ENCODE measurements at regions not wholly inside any gene's neighbourhood (a gene's known extent, or its start where the extent isn't known, plus 50 kb on each side); places are given as distances from the start of the nearest gene placed in this dataset.

DNA sequence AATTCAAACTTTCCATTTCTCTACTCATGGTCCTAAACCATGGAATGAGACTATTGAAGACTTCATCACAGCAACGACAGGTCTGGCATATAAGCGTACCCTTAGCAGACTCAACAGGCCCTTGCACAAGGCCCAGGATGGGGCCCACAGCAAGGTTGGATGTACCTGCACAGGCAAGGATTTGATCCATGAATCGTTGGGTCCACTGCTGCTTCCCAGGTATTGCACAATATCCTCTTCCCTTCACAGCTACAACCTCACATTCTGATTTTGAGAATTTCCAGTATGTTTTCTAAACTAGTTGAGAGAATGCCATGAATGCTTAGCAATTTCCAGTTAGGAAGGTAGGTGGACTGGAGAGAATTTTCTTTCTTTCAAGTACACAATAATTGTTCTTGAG lies 515.8 kb downstream of the SUCLG1 start:
- H3K9me3 Mint-ChIP-seq, result peaks cover 0 to 3% (median 0%) of the 10 kb centered on the region in 3 donors
- 92% methylated on average over 2 of the region's 3 CpGs for WGBS (ENCODE audit: insufficient coverage)
- DNase-seq (no peak), ATAC-seq (replicated peaks in 1 of 4) (no peak)
- Histone ChIP-seq H3K4me1 (ENCODE audit: control insufficient read depth in 1 of 2, extremely low read depth in 1 of 2, insufficient read depth in 2 of 2, low read length in 2 of 2) (no peaks in the 10 kb centered on the region), H3K36me3 (ENCODE audit: control insufficient read depth in 2 of 2, extremely low read depth in 1 of 2, insufficient read depth in 1 of 2, low read length in 1 of 2) (no peaks in the 10 kb centered on the region), H3K27ac (ENCODE audit: low read length) (no peak overlapping the region), H3K27me3 (replicated peaks in 1 of 2; ENCODE audit: control insufficient read depth in 2 of 2, extremely low read depth in 1 of 2, insufficient read depth in 2 of 2, low read length in 1 of 2) (no peaks in the 10 kb centered on the region), H3K4me3 (ENCODE audit: control insufficient read depth in 1 of 2, extremely low read depth in 1 of 2, low read length in 1 of 2) (no peak overlapping the region), H3K9me3 (no peaks in the 10 kb centered on the region)
- no peak overlapping the region for H3K4me3 Mint-ChIP-seq
- ChIA-PET POLR2A (no interaction called here), CTCF (no interaction called here)
- no peaks in the 10 kb centered on the region for H3K4me1 Mint-ChIP-seq
- H3K27ac Mint-ChIP-seq, result no peak overlapping the region
- peaks cover 4 to 6% of the 10 kb centered on the region in 2 donors for H3K27me3 Mint-ChIP-seq
- no peaks in the 10 kb centered on the region for H3K36me3 Mint-ChIP-seq

DNA sequence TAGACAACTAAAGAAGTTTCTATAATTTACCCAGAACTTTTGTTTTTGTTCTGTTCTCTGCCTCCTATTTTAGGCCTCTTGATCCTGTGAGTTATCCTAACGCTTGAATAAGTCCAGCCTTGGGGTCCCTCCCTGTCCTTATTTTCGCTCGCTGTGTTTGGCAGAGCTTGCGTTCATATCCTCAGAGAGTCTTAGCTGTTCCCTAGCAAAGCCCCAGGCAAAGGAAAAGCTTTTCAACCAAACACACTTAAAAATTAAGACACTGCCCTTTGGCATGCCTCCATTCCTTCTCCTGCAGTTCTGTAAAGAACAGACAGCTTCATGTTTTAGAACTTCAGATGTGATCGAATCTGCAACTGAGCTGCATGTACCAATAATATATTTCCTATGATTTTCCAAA lies 517.2 kb downstream of the SUCLG1 start:
- H3K9me3 ChIP-seq, result no peaks in the 10 kb centered on the region
- no peaks in the 10 kb centered on the region for H3K27me3 ChIP-seq (replicated peaks in 1 of 2; ENCODE audit: control insufficient read depth in 2 of 2, extremely low read depth in 1 of 2, insufficient read depth in 2 of 2, low read length in 1 of 2)
- H3K27me3 Mint-ChIP-seq, result peaks cover 0 to 5% of the 10 kb centered on the region in 2 donors
- WGBS (ENCODE audit: insufficient coverage), result 93% methylated on average over 4 of the region's 5 CpGs
- H3K4me3 Mint-ChIP-seq, result no peak overlapping the region
- ATAC-seq (replicated peaks in 1 of 4), result no peak
- no peak overlapping the region for H3K27ac ChIP-seq (ENCODE audit: low read length)
- no peaks in the 10 kb centered on the region for H3K36me3 Mint-ChIP-seq
- DNase-seq, result no peak
- POLR2A ChIA-PET, result no interaction called here
- H3K4me3 ChIP-seq (ENCODE audit: control insufficient read depth in 1 of 2, extremely low read depth in 1 of 2, low read length in 1 of 2), result no peak overlapping the region
- H3K4me1 ChIP-seq (ENCODE audit: control insufficient read depth in 1 of 2, extremely low read depth in 1 of 2, insufficient read depth in 2 of 2, low read length in 2 of 2), result no peaks in the 10 kb centered on the region
- peaks cover 0 to 6% (median 0%) of the 10 kb centered on the region in 3 donors for H3K9me3 Mint-ChIP-seq
- no peak overlapping the region for H3K27ac Mint-ChIP-seq
- no peaks in the 10 kb centered on the region for H3K36me3 ChIP-seq (ENCODE audit: control insufficient read depth in 2 of 2, extremely low read depth in 1 of 2, insufficient read depth in 1 of 2, low read length in 1 of 2)
- CTCF ChIA-PET, result no interaction called here
- no peaks in the 10 kb centered on the region for H3K4me1 Mint-ChIP-seq

DNA sequence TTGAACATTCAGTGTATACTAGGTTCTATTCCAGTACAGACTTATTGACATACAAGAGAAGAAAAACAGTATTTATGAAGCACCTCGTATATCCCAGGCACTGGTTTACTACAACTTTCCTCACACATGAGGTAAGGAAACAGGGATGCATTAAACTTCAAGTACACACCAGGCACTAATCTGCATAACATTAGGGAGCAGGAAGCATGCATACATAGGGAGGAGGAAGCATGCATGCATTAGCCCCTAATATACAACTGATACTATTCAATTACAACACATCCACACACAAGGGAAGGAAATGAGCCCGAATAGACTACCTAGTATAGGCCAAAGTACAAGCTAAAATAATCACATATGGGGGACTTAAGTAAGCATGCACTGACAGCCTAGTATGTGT lies 525.3 kb downstream of the SUCLG1 start:
- no CpG with 5 or more reads among the region's 2 CpGs for WGBS (ENCODE audit: insufficient coverage)
- no peaks in the 10 kb centered on the region for H3K4me1 ChIP-seq (ENCODE audit: control insufficient read depth in 1 of 2, extremely low read depth in 1 of 2, insufficient read depth in 2 of 2, low read length in 2 of 2)
- no peak overlapping the region for H3K4me3 ChIP-seq (ENCODE audit: control insufficient read depth in 1 of 2, extremely low read depth in 1 of 2, low read length in 1 of 2)
- Mint-ChIP-seq H3K4me1 (no peaks in the 10 kb centered on the region), H3K36me3 (no peaks in the 10 kb centered on the region), H3K27ac (no peak overlapping the region), H3K9me3 (peaks cover 0 to 11% (median 0%) of the 10 kb centered on the region in 3 donors), H3K4me3 (no peak overlapping the region), H3K27me3 (peaks cover 0 to 5% of the 10 kb centered on the region in 2 donors)
- ATAC-seq (replicated peaks in 1 of 4), result no peak
- no peak for DNase-seq
- no peaks in the 10 kb centered on the region for H3K9me3 ChIP-seq
- H3K36me3 ChIP-seq (ENCODE audit: control insufficient read depth in 2 of 2, extremely low read depth in 1 of 2, insufficient read depth in 1 of 2, low read length in 1 of 2), result no peaks in the 10 kb centered on the region
- H3K27ac ChIP-seq (ENCODE audit: low read length), result no peak overlapping the region
- CTCF ChIA-PET, result no interaction called here
- no peaks in the 10 kb centered on the region for H3K27me3 ChIP-seq (replicated peaks in 1 of 2; ENCODE audit: control insufficient read depth in 2 of 2, extremely low read depth in 1 of 2, insufficient read depth in 2 of 2, low read length in 1 of 2)
- POLR2A ChIA-PET, result no interaction called here

DNA sequence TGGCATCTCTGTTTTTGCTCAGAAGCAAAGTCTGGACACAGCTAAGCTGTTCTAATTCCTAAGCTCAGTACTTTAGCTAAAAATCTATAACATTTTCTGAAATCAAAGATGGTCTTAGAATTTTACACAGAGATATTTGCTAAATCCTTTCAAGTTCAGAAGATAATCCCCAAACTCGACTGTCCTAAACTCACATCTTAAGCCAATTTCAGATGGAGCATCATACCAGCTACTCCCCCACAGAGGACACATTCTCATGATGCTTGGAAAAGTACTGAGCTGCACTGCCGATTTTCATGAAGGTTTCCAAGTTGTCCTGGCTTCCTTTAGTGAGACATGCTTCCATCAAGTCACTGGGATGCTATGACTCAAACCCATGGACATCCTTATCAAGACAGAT lies 535.5 kb downstream of the SUCLG1 start:
- Mint-ChIP-seq H3K9me3 (no peaks in the 10 kb centered on the region), H3K4me3 (no peak overlapping the region), H3K27me3 (peaks cover 0 to 9% of the 10 kb centered on the region in 2 donors), H3K4me1 (no peaks in the 10 kb centered on the region), H3K27ac (no peak overlapping the region), H3K36me3 (no peaks in the 10 kb centered on the region)
- H3K27me3 ChIP-seq (replicated peaks in 1 of 2; ENCODE audit: control insufficient read depth in 2 of 2, extremely low read depth in 1 of 2, insufficient read depth in 2 of 2, low read length in 1 of 2), result no peaks in the 10 kb centered on the region
- H3K4me3 ChIP-seq (ENCODE audit: control insufficient read depth in 1 of 2, extremely low read depth in 1 of 2, low read length in 1 of 2), result no peak overlapping the region
- WGBS (ENCODE audit: insufficient coverage), result 78% methylated on average over 2 of the region's 2 CpGs
- ChIA-PET POLR2A (no interaction called here), CTCF (no interaction called here)
- ATAC-seq (replicated peaks in 1 of 4) (no peak), DNase-seq (no peak)
- H3K36me3 ChIP-seq (ENCODE audit: control insufficient read depth in 2 of 2, extremely low read depth in 1 of 2, insufficient read depth in 1 of 2, low read length in 1 of 2), result no peaks in the 10 kb centered on the region
- H3K9me3 ChIP-seq, result no peaks in the 10 kb centered on the region
- H3K4me1 ChIP-seq (ENCODE audit: control insufficient read depth in 1 of 2, extremely low read depth in 1 of 2, insufficient read depth in 2 of 2, low read length in 2 of 2), result no peaks in the 10 kb centered on the region
- H3K27ac ChIP-seq (ENCODE audit: low read length), result no peak overlapping the region

DNA sequence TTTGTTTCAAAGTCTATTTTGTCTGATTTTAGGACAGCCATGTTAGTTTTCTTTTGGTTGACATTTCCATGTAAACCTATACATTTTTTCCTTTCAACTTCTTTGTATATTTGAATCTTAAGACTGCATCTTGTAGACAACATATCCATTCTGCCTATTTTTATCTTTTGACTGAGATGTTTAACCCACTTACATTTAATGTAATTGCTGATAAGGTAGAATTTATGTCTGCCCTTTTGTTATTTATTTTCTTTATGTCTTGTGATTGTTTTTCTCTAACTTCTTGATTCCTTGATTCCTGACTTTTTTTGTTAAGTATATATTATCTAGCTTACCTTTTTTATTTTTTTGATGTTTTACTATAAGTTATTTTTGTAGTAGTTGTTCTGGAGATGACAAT lies 542.5 kb downstream of the SUCLG1 start:
- no peak for DNase-seq
- no peak overlapping the region for H3K4me3 ChIP-seq (ENCODE audit: control insufficient read depth in 1 of 2, extremely low read depth in 1 of 2, low read length in 1 of 2)
- H3K27me3 ChIP-seq (replicated peaks in 1 of 2; ENCODE audit: control insufficient read depth in 2 of 2, extremely low read depth in 1 of 2, insufficient read depth in 2 of 2, low read length in 1 of 2), result no peaks in the 10 kb centered on the region
- H3K27ac Mint-ChIP-seq, result no peak overlapping the region
- CTCF ChIA-PET, result no interaction called here
- no peak overlapping the region for H3K27ac ChIP-seq (ENCODE audit: low read length)
- H3K36me3 Mint-ChIP-seq, result no peaks in the 10 kb centered on the region
- no peak overlapping the region for H3K4me3 Mint-ChIP-seq
- no peaks in the 10 kb centered on the region for H3K4me1 Mint-ChIP-seq
- peaks cover 3 to 13% (median 4%) of the 10 kb centered on the region in 3 donors for H3K9me3 Mint-ChIP-seq
- H3K4me1 ChIP-seq (ENCODE audit: control insufficient read depth in 1 of 2, extremely low read depth in 1 of 2, insufficient read depth in 2 of 2, low read length in 2 of 2), result no peaks in the 10 kb centered on the region
- ATAC-seq (replicated peaks in 1 of 4), result no peak
- POLR2A ChIA-PET, result no interaction called here
- H3K36me3 ChIP-seq (ENCODE audit: control insufficient read depth in 2 of 2, extremely low read depth in 1 of 2, insufficient read depth in 1 of 2, low read length in 1 of 2), result no peaks in the 10 kb centered on the region
- H3K27me3 Mint-ChIP-seq, result peaks cover 0 to 2% of the 10 kb centered on the region in 2 donors
- H3K9me3 ChIP-seq, result no peaks in the 10 kb centered on the region

DNA sequence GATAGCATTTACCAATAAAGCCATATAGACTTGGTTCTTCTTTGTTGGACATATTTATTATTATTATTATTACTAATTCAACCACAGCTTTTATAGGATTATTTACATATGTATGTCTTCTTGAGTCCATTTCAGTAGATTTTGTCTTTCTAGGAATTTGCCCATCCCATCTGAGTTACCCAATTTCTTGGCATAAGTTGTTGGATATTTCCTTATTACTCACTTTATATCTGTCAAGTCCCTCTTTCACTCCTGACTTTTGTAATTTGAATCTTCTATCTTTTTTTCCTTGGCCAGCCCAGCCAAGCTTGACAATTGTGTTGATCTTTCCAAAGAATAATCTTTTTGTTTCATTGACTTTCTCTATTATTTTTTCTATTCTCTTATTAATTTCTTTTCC lies 543.7 kb downstream of the SUCLG1 start:
- DNase-seq (no peak), ATAC-seq (replicated peaks in 1 of 4) (no peak)
- ChIA-PET POLR2A (no interaction called here), CTCF (no interaction called here)
- Mint-ChIP-seq H3K4me1 (no peaks in the 10 kb centered on the region), H3K27ac (no peak overlapping the region), H3K27me3 (peaks cover 0 to 2% of the 10 kb centered on the region in 2 donors), H3K9me3 (peaks cover 3 to 13% (median 4%) of the 10 kb centered on the region in 3 donors), H3K4me3 (no peak overlapping the region), H3K36me3 (no peaks in the 10 kb centered on the region)
- H3K36me3 ChIP-seq (ENCODE audit: control insufficient read depth in 2 of 2, extremely low read depth in 1 of 2, insufficient read depth in 1 of 2, low read length in 1 of 2), result no peaks in the 10 kb centered on the region
- H3K4me3 ChIP-seq (ENCODE audit: control insufficient read depth in 1 of 2, extremely low read depth in 1 of 2, low read length in 1 of 2), result no peak overlapping the region
- H3K9me3 ChIP-seq, result no peaks in the 10 kb centered on the region
- no peaks in the 10 kb centered on the region for H3K4me1 ChIP-seq (ENCODE audit: control insufficient read depth in 1 of 2, extremely low read depth in 1 of 2, insufficient read depth in 2 of 2, low read length in 2 of 2)
- no peaks in the 10 kb centered on the region for H3K27me3 ChIP-seq (replicated peaks in 1 of 2; ENCODE audit: control insufficient read depth in 2 of 2, extremely low read depth in 1 of 2, insufficient read depth in 2 of 2, low read length in 1 of 2)
- H3K27ac ChIP-seq (ENCODE audit: low read length), result no peak overlapping the region

DNA sequence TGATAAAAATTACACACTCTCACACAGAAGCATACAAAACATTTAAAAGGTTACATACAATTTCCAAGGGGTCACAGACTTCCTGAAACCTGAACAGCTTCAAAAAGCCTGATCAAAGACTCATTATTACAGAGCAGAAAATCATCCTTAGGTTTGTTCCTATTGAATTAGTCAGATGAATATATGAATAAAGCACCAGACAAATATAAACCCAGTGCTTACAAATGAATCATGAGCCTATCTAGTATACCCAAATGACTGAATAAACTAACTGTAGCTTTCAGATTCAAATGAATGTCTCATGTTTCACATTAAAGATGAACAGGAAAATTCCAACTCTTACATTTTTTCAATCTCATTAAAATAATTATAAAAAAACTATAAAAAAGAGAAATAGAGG lies 550.3 kb downstream of the SUCLG1 start:
- Histone ChIP-seq H3K36me3 (ENCODE audit: control insufficient read depth in 2 of 2, extremely low read depth in 1 of 2, insufficient read depth in 1 of 2, low read length in 1 of 2) (no peaks in the 10 kb centered on the region), H3K27ac (ENCODE audit: low read length) (no peak overlapping the region), H3K27me3 (replicated peaks in 1 of 2; ENCODE audit: control insufficient read depth in 2 of 2, extremely low read depth in 1 of 2, insufficient read depth in 2 of 2, low read length in 1 of 2) (no peaks in the 10 kb centered on the region), H3K4me1 (ENCODE audit: control insufficient read depth in 1 of 2, extremely low read depth in 1 of 2, insufficient read depth in 2 of 2, low read length in 2 of 2) (no peaks in the 10 kb centered on the region), H3K4me3 (ENCODE audit: control insufficient read depth in 1 of 2, extremely low read depth in 1 of 2, low read length in 1 of 2) (no peak overlapping the region), H3K9me3 (no peaks in the 10 kb centered on the region)
- ChIA-PET POLR2A (no interaction called here), CTCF (no interaction called here)
- Mint-ChIP-seq H3K9me3 (peaks cover 2 to 8% (median 7%) of the 10 kb centered on the region in 3 donors), H3K4me1 (no peaks in the 10 kb centered on the region), H3K4me3 (no peak overlapping the region), H3K36me3 (no peaks in the 10 kb centered on the region), H3K27me3 (peaks cover 0 to 2% of the 10 kb centered on the region in 2 donors), H3K27ac (no peak overlapping the region)
- DNase-seq (no peak), ATAC-seq (replicated peaks in 1 of 4) (no peak)
